ENCODE measurements at regions not wholly inside any gene's neighbourhood (a gene's known extent, or its start where the extent isn't known, plus 50 kb on each side); places are given as distances from the start of the nearest gene placed in this dataset.

DNA sequence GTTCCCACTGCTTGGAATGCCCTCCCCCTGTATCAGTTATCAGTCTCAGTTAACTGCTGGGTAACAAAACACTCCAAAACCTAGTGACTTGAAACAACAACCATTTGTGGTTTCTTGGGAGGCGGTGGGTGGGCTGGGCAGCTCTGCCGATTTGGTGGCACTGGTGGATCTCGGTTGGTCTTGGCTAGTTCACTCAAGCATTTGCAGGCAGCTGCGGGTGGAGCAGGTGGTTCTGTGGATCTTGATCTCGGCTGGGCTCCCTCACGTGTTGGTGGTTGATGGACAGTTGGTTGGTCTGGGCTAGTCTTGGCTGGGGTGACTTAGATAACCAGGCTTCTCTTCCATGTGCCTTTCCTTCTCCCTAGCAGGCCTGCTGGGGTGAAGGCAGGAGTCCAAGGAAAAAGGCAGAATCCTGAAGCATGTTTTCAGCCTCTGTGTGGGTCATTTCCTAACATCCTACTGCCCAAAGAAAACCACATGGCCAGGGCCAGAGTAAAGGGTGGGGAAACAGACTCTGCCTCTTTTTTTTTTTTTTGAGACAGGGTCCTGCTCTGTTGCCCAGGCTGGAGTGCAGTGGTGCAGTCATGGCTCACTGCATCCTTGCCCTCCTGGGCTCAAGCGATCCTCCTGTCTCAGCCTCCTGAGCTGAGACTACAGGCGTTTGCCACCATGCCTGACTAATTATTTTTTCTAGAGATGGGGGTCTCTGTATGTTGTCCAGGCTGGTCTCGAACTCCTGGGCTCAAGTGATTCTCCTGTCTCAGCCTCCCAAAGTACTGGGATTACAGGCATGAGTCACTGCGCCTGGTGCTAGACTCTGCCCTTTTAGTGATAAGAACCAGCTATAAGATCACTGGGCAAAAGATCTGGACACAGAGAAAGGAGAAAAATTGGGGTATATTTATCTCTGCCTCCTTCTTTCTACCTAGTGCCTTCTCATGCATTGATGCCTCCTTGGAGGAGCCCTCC, 183.7 kb downstream of the RGS3 start:
- DNase-seq (ENCODE audit: low read depth in 2 of 2, low spot score in 1 of 2), result no peak

DNA sequence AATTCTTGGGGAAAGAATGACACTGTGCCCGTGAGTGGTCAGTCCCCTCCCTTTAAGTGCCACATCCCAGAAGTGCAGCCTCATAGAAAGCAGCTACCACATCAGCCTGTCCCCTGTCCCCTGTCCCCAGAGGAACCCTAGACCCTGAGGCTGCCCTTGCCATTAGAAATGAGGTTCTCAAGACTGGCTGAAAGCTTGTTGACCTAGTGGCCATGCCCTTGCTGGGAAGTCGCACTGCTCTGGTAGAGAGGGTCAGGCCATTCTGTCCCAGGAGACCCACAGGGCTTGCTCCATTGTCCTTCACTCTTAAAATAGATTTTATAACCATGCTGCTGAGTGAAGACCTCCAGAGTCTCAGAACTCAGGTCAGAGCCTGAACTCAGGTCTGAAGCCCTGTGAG, 184.5 kb downstream of the RGS3 start:
- no peak for DNase-seq (ENCODE audit: low read depth in 2 of 2, low spot score in 1 of 2)

DNA sequence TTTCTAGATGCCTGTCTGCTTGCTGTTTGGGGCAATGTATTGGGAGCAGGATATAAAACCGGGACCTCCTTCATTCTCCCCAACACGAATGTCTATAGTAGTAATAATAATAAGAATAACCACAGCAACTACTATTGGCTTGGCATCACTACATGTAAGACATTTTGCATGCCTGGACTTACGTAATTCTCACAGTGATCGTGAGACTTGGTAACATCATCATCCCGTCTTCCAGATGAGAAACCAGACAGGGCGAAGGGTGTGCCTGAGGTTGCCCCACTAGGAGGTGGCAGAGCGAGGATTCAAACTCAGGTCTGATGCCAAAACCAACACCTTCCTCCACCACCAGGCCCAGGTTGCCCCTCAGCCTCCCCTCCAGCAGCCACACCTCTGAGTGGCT, 185.1 kb downstream of the RGS3 start:
- no peak for DNase-seq (ENCODE audit: low read depth in 2 of 2, low spot score in 1 of 2)

- no peak for DNase-seq (ENCODE audit: low read depth in 2 of 2, low spot score in 1 of 2)
These were observed 185.5 kb downstream of the RGS3 start for GRCh38 chr9:113649054-113649453.

DNA sequence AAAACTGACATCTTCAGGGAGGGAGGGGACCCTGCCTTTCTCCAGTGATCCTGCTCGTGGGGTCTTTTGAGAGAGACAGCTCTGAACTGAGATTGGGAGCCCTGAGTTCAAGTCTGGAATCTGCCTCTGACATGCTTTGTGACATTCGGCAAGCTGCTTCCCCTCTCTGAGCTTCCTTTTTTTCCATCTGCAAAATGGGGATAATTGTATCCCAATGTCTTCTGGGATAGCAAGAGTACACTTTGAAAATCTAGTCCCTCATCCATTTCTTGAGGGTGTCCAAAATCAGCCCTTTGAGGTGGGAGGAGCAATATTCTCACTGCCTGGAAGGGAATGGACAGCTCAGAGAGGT, 186.3 kb downstream of the RGS3 start:
- no peak for DNase-seq (ENCODE audit: low read depth in 2 of 2, low spot score in 1 of 2)

DNA sequence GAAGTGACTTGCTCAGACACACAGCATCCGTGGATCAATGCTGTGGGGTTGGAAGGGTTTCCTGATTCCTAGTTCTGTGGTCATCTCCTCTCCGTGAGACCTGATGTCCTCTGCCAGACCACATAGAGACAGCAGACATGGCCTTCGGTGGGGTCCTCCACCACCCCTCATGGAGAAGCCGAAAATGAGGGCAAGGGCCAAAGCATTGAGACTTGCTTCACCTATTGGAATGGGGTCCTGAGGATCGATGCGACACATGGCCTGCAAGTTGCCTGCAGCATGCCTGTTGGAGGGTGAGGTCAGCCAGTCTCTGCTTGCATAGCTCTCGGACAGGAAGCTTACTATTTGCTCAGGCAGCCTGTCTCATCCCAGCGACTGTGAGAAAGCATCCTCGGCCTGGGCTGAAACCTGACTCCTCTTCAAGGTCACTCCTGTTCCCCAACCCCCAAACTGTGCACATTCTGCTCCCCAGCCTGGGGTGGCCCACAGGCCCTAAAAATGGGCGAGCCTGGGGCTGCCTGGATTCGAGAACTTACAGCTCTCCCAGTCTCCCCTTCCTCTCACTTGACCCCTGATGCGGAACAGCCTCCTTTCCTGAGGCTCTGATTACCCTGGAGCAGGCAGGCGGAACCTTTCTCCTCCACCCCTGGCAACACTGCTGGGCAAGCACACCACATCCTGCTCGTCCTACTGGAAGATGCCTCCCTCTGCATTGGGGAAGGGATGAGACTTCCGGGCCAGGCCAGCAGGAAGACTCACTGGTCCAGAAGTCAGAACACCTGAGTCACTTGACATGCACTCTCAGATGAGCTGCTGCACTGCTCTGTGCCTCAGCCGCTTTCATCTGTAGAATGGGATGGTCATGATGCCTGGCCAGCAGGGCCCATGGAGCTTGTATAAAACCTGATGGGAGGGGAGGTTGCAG, 186.9 kb downstream of the RGS3 start:
- no peak for DNase-seq (ENCODE audit: low read depth in 2 of 2, low spot score in 1 of 2)

DNA sequence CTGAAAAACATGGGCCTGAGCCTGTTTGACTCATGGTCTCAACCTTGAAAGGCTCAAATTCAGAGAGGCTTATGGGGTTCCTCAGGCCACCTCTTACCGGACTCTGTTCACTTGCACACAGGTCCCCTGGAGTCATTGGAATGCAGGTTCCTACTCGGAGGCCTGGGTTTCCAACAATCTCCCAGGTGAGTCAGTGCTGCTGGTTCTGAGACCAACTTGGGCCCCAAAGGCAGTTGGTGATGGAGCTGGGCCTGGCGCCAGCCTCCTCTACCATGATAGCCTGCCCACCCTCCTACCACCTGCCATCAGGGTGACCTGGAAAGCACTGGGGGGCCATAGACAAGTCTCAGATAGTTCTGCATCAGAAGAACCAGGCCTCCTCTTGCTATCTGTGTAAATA, 188.4 kb downstream of the RGS3 start:
- DNase-seq (ENCODE audit: low read depth in 2 of 2, low spot score in 1 of 2), result no peak

DNA sequence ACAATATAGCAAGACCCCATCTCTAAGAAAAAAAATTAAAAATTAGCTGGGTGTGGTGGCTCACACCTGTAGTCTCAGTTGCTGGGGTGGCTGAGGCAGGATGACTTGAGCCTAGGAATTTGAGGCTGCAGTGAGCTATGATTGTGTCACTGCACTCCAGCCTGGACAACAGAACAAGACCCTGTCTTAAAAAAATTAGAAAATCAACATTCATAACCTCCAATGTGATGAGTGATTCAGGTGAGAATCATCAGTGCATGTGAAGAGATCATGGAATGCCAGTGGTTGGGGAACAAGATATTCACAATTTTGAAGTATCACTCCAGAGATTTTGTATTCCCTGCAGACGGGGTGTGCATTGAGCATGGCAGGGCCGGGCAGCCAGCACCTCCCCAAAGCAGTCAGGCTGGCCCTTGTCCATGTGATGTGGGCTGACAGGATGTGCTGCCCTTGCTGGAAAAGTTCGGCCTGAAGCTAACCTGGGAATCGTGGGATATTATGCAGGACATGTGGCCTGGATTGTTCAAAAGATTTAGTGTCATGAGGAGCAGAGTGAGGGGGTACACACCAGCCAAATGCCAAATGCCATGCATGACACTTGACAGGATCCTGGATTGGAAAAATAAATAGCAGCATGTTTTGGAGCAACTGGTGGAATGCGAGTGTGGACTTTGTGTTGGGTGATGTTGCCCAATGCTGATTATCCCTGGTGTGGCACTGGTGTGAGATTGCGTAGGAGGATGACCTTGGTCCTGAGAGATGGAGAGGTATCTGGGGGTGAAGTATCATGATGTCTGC, 189.0 kb downstream of the RGS3 start:
- no peak for DNase-seq (ENCODE audit: low read depth in 2 of 2, low spot score in 1 of 2)

DNA sequence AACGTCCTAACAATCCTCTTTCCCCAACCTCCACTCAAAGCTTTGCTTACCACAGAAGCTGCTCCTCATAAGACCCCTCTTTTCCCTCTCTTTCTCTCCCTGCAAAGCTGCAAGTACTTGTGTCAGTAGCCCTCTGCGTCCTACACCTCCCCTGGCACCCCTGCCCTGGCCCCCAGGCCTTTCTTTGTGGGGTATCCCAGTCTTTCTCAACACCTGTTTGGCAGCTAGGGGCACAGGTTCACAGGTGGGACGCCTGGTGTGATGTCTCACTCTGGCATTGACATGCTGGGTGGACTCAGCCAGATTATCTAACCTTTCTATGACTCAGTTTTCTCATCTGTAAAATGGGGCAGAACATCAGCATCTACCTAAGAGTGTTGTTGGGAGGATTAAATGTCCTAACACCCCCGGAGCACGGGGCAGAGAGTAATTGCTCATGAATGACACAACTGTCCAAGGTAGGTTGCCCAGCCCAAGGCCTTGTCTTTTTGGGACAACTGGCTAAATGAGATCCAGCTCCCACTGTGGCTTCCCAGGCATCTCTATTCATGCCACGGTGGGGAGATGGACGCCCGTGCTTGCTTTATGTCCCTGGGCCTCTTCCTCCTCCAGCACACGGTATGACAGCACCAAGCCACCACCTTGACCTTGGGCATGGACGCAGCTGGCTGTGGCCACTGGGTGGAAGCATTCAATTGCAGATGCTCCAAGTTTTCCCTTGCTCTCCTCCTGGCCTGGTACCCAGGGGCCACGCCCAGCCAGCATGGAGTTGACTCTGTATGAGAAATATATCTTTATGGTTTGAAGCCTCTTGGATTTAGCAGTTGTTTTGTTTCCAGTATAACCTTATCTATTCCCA, 190.4 kb downstream of the RGS3 start:
- DNase-seq (ENCODE audit: low read depth in 2 of 2, low spot score in 1 of 2), result no peak

GRCh38 chr9:113654605-113655428, 191.3 kb downstream of the RGS3 start:
- no peak for DNase-seq (ENCODE audit: low read depth in 2 of 2, low spot score in 1 of 2)

DNA sequence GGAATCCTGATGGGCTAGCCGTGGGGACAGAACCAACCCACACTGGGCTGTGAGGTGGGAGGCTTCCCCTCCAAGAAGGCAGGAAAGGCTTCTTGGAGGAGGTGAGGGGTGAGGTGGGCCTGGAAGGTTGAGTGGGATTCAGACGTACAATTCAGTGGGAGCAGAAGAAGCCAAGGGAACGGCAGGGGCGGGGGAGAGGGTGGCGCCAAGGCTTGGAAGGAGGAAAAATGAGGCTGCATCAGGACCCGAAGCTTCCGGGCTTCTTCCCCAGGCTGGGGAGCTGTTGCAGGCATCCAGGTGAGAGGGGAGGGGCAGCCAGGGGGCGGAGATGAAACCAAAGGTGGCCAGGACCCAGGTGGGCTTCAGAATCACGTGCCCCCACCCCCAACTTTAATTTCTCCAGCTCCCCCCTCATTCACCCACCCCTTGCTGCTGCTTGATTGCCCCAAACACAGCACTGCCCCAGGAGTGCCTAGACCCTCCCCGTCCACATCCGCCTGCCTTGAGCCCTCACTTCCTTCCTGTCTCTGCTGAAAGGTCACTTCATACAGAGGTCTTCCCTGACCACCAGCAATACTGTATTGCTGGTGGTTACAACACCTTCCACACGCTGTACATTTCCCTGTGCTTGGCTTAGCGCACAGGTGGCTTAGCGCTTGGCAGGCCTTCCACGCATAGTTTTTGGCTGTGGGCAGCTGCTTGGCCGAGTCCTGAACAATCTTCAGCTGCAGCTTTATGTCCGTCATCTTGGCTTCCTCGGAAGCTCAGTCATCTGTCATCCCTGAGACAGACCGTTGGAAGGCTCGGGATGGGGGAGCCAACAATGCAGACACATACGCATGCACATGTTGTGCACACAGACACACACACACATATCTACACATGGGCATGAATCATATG, 193.5 kb downstream of the RGS3 start:
- DNase-seq (ENCODE audit: low read depth in 2 of 2, low spot score in 1 of 2), result no peak

- peak; percentile 51 to 53 for DNase-seq (ENCODE audit: low read depth in 2 of 2, low spot score in 1 of 2)
These were observed 194.4 kb downstream of the RGS3 start for GRCh38 chr9:113657765-113658544.

GRCh38 chr9:113658545-113658895, 195.0 kb downstream of the RGS3 start:
- DNase-seq (ENCODE audit: low read depth in 2 of 2, low spot score in 1 of 2), result no peak

DNA sequence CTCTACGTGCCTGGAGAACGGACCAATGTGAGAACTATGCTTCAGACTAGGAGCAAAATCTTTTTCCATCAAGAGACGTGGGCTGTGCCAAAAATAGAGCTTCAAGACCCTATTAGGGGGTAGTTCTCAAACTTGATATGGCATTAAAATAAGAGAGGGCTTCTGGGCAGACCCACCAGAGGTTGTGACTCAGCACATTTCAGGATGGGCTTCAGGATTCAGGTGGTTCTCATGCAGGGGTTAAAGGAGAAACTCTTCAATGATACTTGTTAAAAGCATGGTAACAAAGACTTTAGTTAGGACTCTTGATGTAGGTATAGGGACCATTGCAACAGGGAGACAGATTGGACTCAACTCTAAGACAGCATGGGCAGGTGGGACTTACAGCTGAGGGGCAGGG, 195.5 kb downstream of the RGS3 start:
- no peak for DNase-seq (ENCODE audit: low read depth in 2 of 2, low spot score in 1 of 2)

- no peak for DNase-seq (ENCODE audit: low read depth in 2 of 2, low spot score in 1 of 2)
These were observed 196.2 kb downstream of the RGS3 start for GRCh38 chr9:113659740-113660139.

DNA sequence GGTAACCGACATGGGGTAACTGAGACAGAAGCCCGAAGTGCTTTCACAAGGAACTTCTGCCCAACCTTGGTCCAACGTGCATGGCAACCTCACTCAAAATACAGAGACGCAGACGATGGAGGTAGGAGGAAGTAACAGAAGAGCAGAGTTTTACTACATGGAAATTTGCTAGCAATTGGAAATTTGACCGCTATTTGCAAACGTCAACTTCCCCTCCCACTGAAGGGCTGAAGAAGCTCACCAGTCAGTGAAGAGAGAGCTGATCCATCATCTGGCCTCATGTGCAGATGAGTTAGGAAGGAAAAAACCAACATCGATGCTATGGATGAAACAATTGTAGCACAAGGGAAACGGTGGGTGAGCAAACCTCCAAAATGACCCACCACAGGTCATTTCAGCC, 196.7 kb downstream of the RGS3 start:
- DNase-seq (ENCODE audit: low read depth in 2 of 2, low spot score in 1 of 2), result no peak

DNA sequence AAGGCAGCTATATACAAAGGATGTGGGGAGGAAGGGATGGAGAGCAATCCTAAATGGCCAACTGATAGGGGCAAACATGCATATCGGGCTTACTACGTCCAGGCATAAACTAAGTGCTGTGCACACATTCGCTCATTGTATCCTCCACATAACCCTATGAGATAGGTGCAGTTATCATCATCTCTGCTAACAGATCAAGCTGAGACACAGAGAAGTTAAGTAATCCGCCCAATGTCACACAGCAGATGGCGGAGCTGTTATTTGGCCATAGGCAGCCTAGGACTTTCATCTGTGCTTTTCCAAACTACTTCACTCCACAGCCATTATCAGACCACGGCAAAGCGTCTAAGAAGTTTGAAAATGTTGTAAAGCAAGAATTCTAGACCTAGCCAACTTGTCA, 197.5 kb downstream of the RGS3 start:
- no peak for DNase-seq (ENCODE audit: low read depth in 2 of 2, low spot score in 1 of 2)

Data from stimulated activated CD8-positive, alpha-beta memory T cell treated with anti-CD3 and anti-CD28 coated beads, Interleukin-4, amount 100 ng/mL, for 1 hour (primary cell).